ENCODE measurements at regions not wholly inside any gene's neighbourhood (a gene's known extent, or its start where the extent isn't known, plus 50 kb on each side); places are given as distances from the start of the nearest gene placed in this dataset.

DNA sequence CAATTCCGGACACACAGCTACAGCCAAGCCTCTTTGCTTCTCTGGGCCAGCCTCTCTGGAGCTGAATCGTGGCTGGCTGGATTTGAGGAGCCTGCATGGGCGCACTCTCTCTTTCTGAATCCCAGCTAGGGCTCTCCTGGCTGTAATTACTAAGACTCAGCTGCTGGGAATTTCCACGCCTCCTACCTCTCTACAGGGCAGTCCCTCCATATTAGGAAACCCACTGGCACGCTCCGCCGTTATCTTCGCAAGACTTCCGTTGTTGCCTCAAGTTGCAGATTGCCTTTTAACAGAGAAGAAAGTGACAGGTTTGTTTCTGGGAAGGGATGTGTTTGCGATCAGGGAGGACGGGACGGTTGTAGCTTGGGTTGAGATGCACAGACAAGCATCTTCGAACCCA is 188.4 kb upstream of the NLRP1 start:
- TF ChIP-seq, protein P1, sequence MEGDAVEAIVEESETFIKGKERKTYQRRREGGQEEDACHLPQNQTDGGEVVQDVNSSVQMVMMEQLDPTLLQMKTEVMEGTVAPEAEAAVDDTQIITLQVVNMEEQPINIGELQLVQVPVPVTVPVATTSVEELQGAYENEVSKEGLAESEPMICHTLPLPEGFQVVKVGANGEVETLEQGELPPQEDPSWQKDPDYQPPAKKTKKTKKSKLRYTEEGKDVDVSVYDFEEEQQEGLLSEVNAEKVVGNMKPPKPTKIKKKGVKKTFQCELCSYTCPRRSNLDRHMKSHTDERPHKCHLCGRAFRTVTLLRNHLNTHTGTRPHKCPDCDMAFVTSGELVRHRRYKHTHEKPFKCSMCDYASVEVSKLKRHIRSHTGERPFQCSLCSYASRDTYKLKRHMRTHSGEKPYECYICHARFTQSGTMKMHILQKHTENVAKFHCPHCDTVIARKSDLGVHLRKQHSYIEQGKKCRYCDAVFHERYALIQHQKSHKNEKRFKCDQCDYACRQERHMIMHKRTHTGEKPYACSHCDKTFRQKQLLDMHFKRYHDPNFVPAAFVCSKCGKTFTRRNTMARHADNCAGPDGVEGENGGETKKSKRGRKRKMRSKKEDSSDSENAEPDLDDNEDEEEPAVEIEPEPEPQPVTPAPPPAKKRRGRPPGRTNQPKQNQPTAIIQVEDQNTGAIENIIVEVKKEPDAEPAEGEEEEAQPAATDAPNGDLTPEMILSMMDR (IDR thresholded peaks at IDR 0.05; ENCODE audit: borderline replicate concordance, control extremely low read depth, extremely low read depth, insufficient read depth, missing control alignments): no peak
- in situ Hi-C loops (cut with MboI; ENCODE audit: low sequenced_read_pairs, unreplicated experiment): no loop called here

DNA sequence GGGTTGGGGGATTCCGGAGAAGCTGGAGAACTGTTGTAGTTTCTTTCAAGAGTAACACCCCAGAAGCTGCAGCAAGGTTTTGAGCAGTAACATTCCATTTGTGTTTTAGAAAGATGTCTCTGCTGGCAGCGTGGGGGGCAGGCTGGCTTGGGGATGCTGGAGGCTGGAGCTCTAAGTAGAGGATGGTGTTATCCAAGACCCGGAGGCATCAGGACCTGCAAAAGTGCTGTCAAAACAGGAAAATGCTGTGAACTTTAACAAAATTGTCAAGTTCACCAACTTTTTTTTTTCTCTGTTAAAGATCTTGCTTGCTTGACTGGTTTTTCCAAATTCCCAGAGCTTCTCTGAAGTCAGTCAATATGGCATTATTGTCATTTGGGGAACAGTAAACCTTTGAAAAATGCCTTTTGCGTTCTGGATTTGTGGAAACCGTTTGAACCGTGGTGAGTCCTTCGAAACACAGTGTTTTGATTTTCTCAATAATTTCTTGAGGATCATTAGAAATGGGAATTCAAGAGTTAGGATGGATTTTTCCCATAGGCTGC is 189.6 kb upstream of the NLRP1 start:
- in situ Hi-C loops (cut with MboI; ENCODE audit: low sequenced_read_pairs, unreplicated experiment): no loop called here
- DNase-seq (ENCODE audit: low spot score): no peak

More for the DNA sequence above, 188.4 kb upstream of the NLRP1 start:
- DNase-seq (ENCODE audit: low spot score): no peak

DNA sequence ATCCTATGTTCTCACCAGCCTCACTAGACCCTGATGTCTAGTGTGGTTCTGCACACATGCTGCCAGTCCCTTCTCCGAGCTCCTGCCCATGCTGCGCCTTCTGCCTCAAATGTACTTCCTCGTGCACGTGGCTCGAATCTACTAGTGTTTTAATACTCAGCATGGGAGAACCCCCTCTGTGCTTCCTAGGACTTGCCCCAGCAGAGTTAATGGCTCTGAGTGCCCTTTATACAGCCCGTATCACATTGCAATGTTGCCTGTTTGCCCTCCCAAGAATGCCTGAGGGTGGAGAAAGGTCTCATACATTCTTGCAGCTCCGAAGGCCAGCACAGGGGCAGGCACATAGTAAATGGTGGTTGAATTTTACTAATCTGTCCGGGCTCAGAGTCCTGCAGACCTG is 190.8 kb upstream of the NLRP1 start:
- TF ChIP-seq, protein P1 (IDR thresholded peaks at IDR 0.05; ENCODE audit: borderline replicate concordance, control extremely low read depth, extremely low read depth, insufficient read depth, missing control alignments): no peak
- DNase-seq (ENCODE audit: low spot score): no peak
- in situ Hi-C loops (cut with MboI; ENCODE audit: low sequenced_read_pairs, unreplicated experiment): no loop called here

More for the DNA sequence above, 189.6 kb upstream of the NLRP1 start:
- TF ChIP-seq, protein P1 (IDR thresholded peaks at IDR 0.05; ENCODE audit: borderline replicate concordance, control extremely low read depth, extremely low read depth, insufficient read depth, missing control alignments): no peak

DNA sequence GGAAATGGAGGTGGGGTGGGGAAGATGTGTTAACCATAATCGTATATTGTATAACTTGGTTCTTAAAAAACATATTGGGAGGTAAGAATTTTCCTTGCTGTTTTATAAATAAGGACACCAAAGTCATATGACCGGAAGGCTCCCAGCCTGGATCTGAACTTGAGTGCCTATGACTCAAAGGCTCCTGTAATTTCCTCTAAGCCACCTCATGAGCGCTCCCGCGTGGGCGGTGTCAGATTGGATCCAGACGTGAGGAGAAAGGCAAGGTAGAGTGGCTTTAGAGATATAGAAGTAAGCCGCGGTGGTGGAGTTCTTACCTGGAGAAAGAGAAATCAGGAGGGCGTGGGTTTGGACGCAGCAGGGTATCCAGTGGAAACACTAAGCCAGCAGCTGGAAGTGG is 196.2 kb upstream of the NLRP1 start:
- in situ Hi-C loops (cut with MboI; ENCODE audit: low sequenced_read_pairs, unreplicated experiment): no loop called here
- no peak for DNase-seq (ENCODE audit: low spot score)
- TF ChIP-seq, protein P1 (IDR thresholded peaks at IDR 0.05; ENCODE audit: borderline replicate concordance, control extremely low read depth, extremely low read depth, insufficient read depth, missing control alignments): no peak

DNA sequence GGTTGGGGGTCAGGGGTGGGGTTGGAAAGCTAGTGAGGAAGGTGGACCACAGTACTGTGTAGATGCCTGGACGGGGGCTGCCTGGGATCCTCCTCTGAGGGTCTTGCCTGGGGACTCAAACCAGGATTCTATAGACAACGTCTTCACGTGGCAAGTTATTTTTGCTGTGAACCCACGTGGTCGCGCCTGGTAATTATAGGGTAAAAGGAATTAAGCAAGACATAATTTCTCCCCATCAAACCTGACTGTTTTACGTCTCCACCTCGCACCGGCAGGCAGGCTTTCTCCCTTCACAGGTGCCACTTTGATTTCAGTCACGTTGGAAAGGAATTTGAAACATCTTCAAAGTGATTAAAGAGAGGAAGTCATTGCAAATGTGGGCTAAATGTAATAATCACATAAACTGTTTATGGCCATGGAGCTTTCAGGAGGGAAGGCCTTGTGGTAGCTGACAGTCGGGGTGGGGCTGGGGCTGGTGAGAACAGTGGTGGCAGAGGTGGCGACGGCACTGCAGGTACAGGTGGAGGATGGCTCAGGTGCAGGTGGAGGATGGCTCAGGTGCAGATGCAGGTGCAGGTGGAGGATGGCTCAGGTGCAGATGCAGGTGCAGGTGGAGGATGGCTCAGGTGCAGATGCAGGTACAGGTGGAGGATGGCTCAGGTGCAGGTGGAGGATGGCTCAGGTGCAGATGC is 197.1 kb upstream of the NLRP1 start:
- in situ Hi-C loops (cut with MboI; ENCODE audit: low sequenced_read_pairs, unreplicated experiment): no loop called here
- TF ChIP-seq, protein P1 (IDR thresholded peaks at IDR 0.05; ENCODE audit: borderline replicate concordance, control extremely low read depth, extremely low read depth, insufficient read depth, missing control alignments): no peak
- no peak for DNase-seq (ENCODE audit: low spot score)

DNA sequence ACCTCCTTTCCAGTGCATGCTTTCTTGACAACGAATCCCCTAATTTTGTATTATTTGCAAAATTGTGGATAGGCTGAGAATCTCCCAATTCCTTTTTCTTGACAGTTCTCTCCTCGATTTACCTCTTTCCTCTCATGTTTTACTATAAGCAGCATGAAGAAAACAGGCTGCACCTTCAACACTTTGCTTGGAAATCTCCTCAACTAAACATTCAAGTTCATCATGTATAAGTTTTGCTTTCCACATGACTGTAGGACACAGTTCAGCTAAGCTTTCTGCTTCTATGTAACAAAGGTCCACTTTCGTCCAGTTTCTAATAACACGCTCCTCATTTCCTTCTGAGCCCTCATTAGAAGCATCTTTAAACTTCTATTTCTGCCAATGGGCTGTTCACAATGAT is 199.0 kb upstream of the NLRP1 start:
- in situ Hi-C loops (cut with MboI; ENCODE audit: low sequenced_read_pairs, unreplicated experiment): no loop called here
- TF ChIP-seq, protein P1 (IDR thresholded peaks at IDR 0.05; ENCODE audit: borderline replicate concordance, control extremely low read depth, extremely low read depth, insufficient read depth, missing control alignments): no peak

More for the DNA sequence above, 199.0 kb upstream of the NLRP1 start:
- DNase-seq (ENCODE audit: low spot score): no peak
